H1 (cell line): ENCODE measurements at regions not wholly inside any gene's neighbourhood (a gene's known extent, or its start where the extent isn't known, plus 50 kb on each side); places are given as distances from the start of the nearest gene placed in this dataset.

Source experiments
- BACH1 ChIP-seq: IDR thresholded peaks from 2 replicates; pipeline ENCODE4 v1.6.1; 2012; ENCODE audit warnings: low read length, improper control_type of control experiment
- BRCA1 ChIP-seq: IDR thresholded peaks from 2 replicates; pipeline ENCODE4 v1.6.1; 2012; ENCODE audit warnings: low read depth, low read length, improper control_type of control experiment
- CHD7 ChIP-seq: fragments of 300-600 bp; sonication (generic); IDR thresholded peaks from 2 replicates; pipeline ENCODE4 v1.7.1; 2012; ENCODE audit warnings: low read length, moderate library complexity, mild to moderate bottlenecking, inconsistent platforms; ENCODE audit not compliant: insufficient replicate concordance
- SAP30 ChIP-seq: fragments of 300-600 bp; sonication (generic); IDR thresholded peaks from 2 replicates; pipeline ENCODE4 v1.7.1; 2012; ENCODE audit warnings: low read length, moderate library complexity, mild to moderate bottlenecking, inconsistent platforms; ENCODE audit not compliant: insufficient read depth, insufficient replicate concordance
- SP1 ChIP-seq: IDR thresholded peaks from 2 replicates; pipeline ENCODE4 v1.6.1; 2011; ENCODE audit warnings: low read depth, low read length
- SRF ChIP-seq: IDR thresholded peaks from 2 replicates; pipeline ENCODE4 v1.6.1; 2011; ENCODE audit warnings: mild to moderate bottlenecking, low read depth, low read length, moderate library complexity

GRCh38 chr14:101063121-101063520, 159.6 kb upstream of the RTL1 start (continued):
- TF ChIP-seq SRF (no peak), BACH1 (no peak), BRCA1 (no peak), SAP30 (no peak), CHD7 (no peak), SP1 (no peak)
